Fibroblast of skin of back (primary cell): ENCODE measurements at regions not wholly inside any gene's neighbourhood (a gene's known extent, or its start where the extent isn't known, plus 50 kb on each side); places are given as distances from the start of the nearest gene placed in this dataset.
"Not testable (repeated sequence)": the region's sequence is repeated elsewhere in the genome, so short reads cannot be mapped to it uniquely, and the experiment has no call there.

ENCODE experiments used
- DNase-seq: peaks from one replicate; pipeline ENCODE4 v3.0.0-alpha.2; 2013

GRCh38 chr11:35046681-35047080, 92.3 kb upstream of the CD44 start:
- no peak for DNase-seq

GRCh38 chr11:35047179-35047578, 91.8 kb upstream of the CD44 start:
- DNase-seq, result no peak

GRCh38 chr11:35047769-35048168, 91.2 kb upstream of the CD44 start:
- no peak for DNase-seq

- not testable (repeated sequence) for DNase-seq
These were observed 90.6 kb upstream of the CD44 start for GRCh38 chr11:35048346-35048745.

GRCh38 chr11:35049859-35050531, 89.0 kb upstream of the CD44 start:
- DNase-seq, result no peak

GRCh38 chr11:35050541-35050995, 88.4 kb upstream of the CD44 start:
- no peak for DNase-seq

- DNase-seq, result peak; percentile 40
These were observed 82.4 kb upstream of the CD44 start for GRCh38 chr11:35056391-35057093.

- no peak for DNase-seq
These were observed 80.9 kb upstream of the CD44 start for GRCh38 chr11:35057926-35058668.

GRCh38 chr11:35058669-35059434, 80.1 kb upstream of the CD44 start:
- no peak for DNase-seq

GRCh38 chr11:35061516-35062440, 77.2 kb upstream of the CD44 start:
- no peak for DNase-seq

GRCh38 chr11:35063488-35063931, 75.5 kb upstream of the CD44 start:
- no peak for DNase-seq

- DNase-seq, result peak; percentile 92
These were observed 74.7 kb upstream of the CD44 start for GRCh38 chr11:35064114-35064800.

GRCh38 chr11:35065566-35065965, 73.4 kb upstream of the CD44 start:
- DNase-seq, result peak; percentile 57

- DNase-seq, result no peak
These were observed 72.9 kb upstream of the CD44 start for GRCh38 chr11:35066030-35066429.

- DNase-seq, result no peak
These were observed 72.1 kb upstream of the CD44 start for GRCh38 chr11:35066783-35067423.

- DNase-seq, result no peak
These were observed 67.2 kb upstream of the CD44 start for GRCh38 chr11:35071722-35072121.

- peak; percentile 77 for DNase-seq
These were observed 65.1 kb upstream of the CD44 start for GRCh38 chr11:35073691-35074419.

GRCh38 chr11:35076201-35077100, 62.5 kb upstream of the CD44 start:
- DNase-seq, result no peak
